COLO829 (cell line): ENCODE measurements at regions not wholly inside any gene's neighbourhood (a gene's known extent, or its start where the extent isn't known, plus 50 kb on each side); places are given as distances from the start of the nearest gene placed in this dataset.

Experiments
- DNase-seq: peaks from one replicate; pipeline ENCODE4 v3.0.0; 2012; ENCODE audit warnings: low spot score

- DNase-seq: no peak
These were observed 240.5 kb upstream of the SNX7 start for GRCh38 chr1:98421085-98421435.

DNA sequence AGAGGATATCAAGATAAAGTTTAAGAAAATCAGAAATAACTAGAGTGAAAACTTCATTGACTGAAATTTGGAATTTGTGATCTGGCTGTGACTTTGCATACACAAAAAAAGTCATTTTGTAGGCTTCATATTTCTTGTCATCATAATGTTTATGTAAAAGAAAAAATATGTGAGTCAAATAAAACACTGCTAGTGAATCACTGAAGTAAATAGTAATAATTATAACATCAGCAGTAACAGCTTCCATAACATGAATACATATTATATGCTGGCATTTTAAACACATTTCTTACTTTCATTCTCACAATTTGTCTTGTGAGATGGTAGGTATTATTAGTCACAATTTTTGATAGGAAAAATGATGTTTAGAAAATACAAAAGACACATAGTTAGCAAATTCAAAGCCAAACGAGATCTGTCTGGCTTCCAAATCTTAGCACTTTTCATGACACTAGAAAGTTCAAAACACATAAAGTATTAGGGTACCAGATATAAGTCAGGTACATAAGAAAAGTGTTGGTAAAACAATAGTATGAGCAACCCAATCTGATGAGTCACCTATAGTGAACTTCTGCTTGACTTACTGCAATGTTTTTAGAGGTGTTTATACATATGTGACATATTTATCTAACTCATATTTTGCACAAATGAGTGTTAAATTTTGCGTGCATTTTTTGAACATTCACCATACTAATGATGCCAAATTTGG is 241.0 kb upstream of the SNX7 start:
- DNase-seq: no peak

GRCh38 chr1:98417820-98418219 is 243.7 kb upstream of the SNX7 start:
- no peak for DNase-seq

- no peak for DNase-seq
These were observed 251.4 kb upstream of the SNX7 start for GRCh38 chr1:98410082-98410481.

DNA sequence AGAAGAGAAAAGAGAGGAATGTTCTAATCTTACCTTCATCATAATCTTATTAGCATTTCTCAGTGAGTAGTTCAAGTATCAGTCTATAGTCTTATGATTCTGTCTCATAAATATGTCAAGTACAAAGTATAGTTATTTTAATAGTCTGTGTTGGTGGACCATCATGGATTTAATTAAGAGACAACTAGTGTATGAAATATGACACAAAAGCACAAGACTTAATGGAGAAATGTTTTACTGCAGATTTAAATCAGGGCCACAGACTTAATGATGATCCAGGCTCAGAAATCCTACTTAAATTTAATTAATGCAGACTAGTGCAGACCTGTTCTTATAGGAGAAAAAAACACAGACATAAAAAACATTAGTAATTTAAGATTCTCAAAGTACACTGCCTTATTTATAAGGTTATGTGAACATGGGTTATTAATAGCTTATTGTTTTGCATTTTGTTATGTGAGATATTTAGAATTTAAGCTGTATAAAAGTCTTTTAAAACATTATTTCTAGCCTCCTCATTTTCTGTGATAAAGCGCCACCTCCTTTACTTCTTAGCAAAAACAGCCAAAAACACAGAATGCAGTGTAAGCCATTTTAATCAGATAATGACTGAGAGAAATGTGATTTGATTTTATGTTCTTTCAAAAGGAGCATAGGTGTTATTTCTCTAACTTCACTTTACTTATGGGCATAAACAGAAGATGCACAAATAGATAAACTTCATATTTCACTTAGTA is 255.0 kb upstream of the SNX7 start:
- no peak for DNase-seq

- DNase-seq: no peak
These were observed 255.9 kb upstream of the SNX7 start for GRCh38 chr1:98405581-98406074.

DNA sequence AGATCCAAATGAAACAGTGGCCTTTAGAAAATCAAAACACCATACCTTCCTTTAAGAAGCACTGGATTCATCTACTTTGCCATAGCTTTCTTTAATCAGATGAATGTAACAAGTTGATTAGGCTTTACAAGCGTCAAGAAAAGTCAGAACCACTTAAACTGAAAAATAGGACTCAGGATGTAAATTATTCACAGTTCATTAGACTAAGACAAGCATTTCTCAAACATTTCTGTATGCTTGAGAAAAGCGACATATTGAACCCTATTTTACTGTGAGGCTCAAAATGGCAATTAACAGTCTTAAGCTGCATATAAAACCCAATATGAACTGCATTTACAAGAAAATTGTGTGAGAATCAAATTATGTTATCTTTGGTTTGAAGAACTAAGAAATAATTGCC is 256.7 kb upstream of the SNX7 start:
- no peak for DNase-seq

GRCh38 chr1:98403963-98404480 is 257.5 kb upstream of the SNX7 start:
- DNase-seq: no peak

DNA sequence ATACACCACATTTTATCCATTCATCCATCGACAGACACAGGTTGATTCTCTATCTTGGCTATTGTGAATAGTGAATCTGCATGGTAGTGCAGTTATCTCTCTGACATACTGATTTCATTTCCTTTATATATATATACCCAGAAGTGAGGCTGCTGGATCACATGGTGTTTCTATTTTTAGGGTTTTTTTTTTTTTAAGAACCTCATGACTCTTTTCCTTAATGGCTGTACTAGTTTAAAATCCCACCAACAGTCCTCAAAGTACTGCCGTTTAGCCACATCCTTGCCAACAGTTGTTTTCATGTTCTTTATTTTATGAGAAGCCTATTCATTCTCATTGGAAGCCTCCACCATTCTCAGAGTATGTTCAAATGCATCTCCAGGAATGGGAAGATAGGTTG is 258.7 kb upstream of the SNX7 start:
- DNase-seq: no peak

DNA sequence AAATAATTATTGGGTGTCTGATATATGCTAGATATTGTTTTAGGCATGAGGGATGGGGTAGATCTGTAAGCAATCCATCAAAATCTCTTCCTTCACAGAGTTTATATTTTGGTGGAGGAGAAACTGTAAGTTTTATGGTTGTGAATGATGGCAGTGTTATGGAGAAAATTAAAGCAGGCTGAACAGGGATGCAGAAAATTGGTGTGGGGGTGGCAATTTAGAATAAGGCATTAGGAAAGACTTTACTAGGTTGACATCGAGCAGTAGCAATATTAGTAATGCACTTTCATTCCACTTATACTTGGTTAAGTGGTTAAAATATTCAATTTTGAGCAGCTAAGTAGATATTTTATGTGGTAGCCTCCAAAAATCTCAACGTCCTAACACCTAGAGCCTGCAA is 261.1 kb upstream of the SNX7 start:
- no peak for DNase-seq

GRCh38 chr1:98399218-98399617 is 262.3 kb upstream of the SNX7 start:
- DNase-seq: no peak

GRCh38 chr1:98398649-98399048 is 262.9 kb upstream of the SNX7 start:
- no peak for DNase-seq

GRCh38 chr1:98398092-98398491 is 263.4 kb upstream of the SNX7 start:
- DNase-seq: no peak

- DNase-seq: no peak
These were observed 267.8 kb upstream of the SNX7 start for GRCh38 chr1:98393719-98394118.

DNA sequence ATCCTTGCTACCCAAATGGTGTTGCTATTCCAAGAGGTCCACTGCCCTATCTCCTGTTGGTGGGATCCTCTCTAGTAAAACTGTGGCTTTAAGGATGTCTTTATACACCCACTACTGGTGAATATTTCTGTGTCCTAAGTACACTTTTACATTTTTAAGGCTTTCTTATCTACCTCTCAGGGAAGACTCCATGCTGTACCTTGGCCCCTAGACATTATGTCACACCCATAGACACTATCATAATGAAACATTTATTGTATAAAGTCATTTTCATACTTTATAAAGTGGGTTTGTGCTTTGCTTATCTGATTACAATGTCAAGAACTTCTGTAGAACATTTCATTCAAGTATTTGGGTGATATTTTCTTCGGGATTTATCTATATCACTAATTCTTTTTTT is 270.3 kb upstream of the SNX7 start:
- no peak for DNase-seq

GRCh38 chr1:98389809-98390208 is 271.7 kb upstream of the SNX7 start:
- DNase-seq: no peak

GRCh38 chr1:98388441-98388840 is 273.1 kb upstream of the SNX7 start:
- peak; percentile 75 for DNase-seq

DNA sequence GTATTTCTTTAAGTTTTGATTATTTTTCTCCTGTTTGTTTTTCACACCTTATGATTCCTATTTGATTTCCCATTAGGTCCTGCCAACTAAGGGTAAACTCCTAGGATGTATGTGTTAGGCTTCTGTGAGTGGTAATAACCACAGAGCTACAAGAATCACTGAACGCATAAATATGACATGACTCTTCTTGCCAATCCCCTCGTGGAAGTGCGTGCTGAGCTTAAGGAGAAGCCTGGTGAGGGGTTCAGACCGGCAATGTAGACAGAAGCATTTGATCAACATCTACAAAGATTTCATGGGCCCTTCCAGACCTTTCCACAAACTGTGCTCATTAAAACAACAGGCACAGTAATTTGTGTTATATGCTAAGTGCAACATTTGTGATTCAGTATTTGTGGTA is 273.8 kb upstream of the SNX7 start:
- no peak for DNase-seq

GRCh38 chr1:98386675-98387440 is 274.7 kb upstream of the SNX7 start:
- DNase-seq: no peak

DNA sequence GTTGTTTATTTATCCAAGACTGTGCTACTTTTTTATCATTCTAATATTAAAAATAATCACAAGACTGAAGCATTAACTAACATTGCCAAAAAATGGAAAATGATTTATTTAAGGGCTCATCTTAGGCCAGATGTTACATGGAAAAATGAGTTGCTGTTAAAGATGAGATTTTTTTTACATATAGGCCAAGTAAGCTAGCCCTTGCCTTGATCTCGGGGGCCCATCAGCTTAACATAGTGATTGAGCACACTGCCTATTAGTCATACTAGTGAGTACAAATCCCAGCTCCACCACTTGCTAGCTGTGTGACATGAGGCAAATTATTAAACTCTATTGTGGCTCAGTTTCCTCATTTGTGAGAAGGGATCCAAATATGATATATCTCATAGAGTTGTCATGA is 275.9 kb upstream of the SNX7 start:
- no peak for DNase-seq

DNA sequence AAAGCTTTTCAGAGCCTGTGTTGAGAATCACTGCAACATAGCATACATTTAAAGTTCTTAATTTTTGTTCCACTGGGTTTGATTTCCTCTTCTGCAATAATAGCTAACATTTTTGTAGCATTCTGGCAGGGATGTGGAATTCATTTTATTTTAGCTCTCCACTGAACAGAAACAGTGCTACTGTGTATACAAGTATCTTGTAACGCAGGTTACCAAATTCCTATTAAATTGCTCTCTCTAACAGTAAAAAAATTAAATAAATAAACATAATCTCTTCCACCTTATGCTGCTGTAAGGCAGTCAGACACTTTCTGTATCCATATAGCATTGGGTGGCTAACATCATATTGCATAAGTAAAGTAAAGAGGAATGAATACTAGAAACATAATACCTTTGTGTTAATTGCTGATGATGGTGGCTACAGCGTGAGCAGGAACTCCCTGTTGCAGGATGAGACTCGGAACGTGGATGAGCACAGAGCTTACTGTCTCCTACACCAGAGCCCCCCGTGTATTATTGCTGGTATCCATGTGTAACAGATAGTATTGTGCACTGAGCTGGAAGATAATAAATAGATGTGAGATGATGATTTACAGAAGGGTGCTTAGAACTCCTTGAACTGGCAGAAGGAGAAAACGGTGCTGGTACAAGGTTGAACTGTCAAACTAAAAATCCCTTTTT is 276.9 kb upstream of the SNX7 start:
- no peak for DNase-seq
